HAP-1 (cell line): ENCODE measurements at regions not wholly inside any gene's neighbourhood (a gene's known extent, or its start where the extent isn't known, plus 50 kb on each side); places are given as distances from the start of the nearest gene placed in this dataset.
"Not testable (repeated sequence)": the region's sequence is repeated elsewhere in the genome, so short reads cannot be mapped to it uniquely, and the experiment has no call there.

Source experiments
- DNase-seq, 2 experiments: peaks; one replicate each; pipeline ENCODE4 v3.0.0-alpha.2; 2016 to 2020; ENCODE audit warnings: low spot score in 2 of 2
- H3K27me3 ChIP-seq: fragments of 250-450 bp; sonication (Bioruptor Pico); 2 replicates; pipeline ENCODE4 v1.5.1; 2020; ENCODE audit warnings: low read depth, mild to moderate bottlenecking, moderate library complexity
- H3K36me3 ChIP-seq: fragments of 250-450 bp; sonication (Bioruptor Pico); replicated peaks from 2 replicates; pipeline ENCODE4 v1.5.1; 2020; ENCODE audit warnings: mild to moderate bottlenecking
- H3K4me1 ChIP-seq: fragments of 250-450 bp; sonication (Bioruptor Pico); 2 replicates; pipeline ENCODE4 v1.5.1; 2020; ENCODE audit warnings: mild to moderate bottlenecking
- H3K4me3 ChIP-seq: fragments of 250-450 bp; sonication (Bioruptor Pico); 2 replicates; pipeline ENCODE4 v1.5.1; 2020; ENCODE audit warnings: mild to moderate bottlenecking, moderate library complexity
- H3K9me3 ChIP-seq: fragments of 250-450 bp; sonication (Bioruptor Pico); 2 replicates; pipeline ENCODE4 v1.5.1; 2020; ENCODE audit warnings: mild to moderate bottlenecking, moderate library complexity
- in situ Hi-C: fragments of 300-500 bp; cut with MboI; formaldehyde crosslinking; loops from 3 replicates; pipeline ENCODE4 v1.14.3; 2020; ENCODE audit warnings: low sequenced_read_pairs, inconsistent platforms, mixed read lengths

DNA sequence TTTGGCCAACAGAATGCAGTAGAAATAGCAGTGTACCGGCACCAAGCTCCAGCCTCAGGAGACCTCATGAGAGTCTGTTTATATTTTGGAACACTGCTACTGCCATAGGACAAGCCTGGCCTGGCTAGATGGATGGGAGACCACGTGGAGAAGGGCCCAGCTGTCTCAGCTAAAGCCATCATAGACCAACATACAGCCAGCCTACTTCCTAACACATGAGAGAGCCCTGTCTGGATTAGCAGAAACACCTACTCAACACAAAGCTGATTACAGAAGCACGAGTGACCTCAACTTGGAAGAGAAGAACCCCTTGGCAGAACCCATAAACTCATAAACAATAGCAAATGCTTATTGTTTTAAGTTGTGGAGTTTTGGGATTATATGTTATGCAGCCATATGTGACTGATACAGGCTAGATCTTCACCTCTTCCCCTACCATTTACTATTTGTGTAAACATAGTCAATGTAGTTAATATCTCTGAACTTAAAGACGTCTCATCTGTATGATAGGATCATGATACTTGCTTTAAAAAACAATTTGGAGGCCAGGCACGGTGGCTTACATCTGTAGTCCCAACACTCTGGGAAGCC lies 199.4 kb upstream of the ZNF217 start:
- Histone ChIP-seq H3K9me3 (no peaks in the 10 kb centered on the region), H3K4me3 (no peak overlapping the region), H3K27me3 (no peaks in the 10 kb centered on the region), H3K4me1 (peaks cover 26% of the 10 kb centered on the region), H3K36me3 (no peaks in the 10 kb centered on the region)
- in situ Hi-C loops = no loop called here
- DNase-seq = no peak

- no peaks in the 10 kb centered on the region for H3K9me3 ChIP-seq
- DNase-seq = no peak
- no peaks in the 10 kb centered on the region for H3K27me3 ChIP-seq
- H3K36me3 ChIP-seq = no peaks in the 10 kb centered on the region
- in situ Hi-C loops = no loop called here
- no peak overlapping the region for H3K4me3 ChIP-seq
- H3K4me1 ChIP-seq = peaks cover 46% of the 10 kb centered on the region
These were observed 196.5 kb upstream of the ZNF217 start for GRCh38 chr20:53789989-53790675.

DNA sequence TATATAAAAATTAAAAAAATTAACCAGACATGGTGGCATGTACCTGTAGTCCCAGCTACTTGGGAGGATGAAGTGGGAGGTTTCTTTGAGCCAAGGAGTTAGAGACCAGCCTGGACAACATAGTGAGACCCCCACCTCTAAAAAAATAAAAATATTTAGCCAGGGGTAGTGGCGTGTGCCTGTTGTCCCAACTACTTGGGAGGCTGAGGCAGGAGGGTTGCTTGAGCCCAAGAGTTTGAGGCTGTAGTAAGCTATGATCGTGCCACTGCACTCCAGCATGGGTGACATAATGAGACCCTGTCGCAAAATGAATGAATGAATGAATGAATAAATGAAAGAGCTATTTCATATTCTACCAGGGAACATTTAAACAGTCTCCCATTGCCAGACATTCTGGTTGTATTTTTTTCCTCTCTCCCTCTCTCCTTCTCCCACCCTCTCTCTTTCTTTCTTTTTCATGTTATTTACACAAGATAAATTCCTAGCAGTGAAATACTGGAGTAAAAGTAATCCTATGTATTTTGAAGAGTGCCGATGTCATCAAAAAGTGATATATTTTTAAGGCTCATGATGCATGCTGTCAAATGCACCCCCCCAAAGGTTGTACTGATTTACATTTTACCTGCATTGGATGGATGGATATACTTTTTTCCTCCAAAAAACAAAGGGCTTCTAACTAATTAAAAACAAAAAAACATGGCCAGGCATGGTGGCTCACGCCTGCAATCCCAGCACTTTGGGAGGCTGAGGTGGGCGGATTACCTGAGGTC lies 194.8 kb upstream of the ZNF217 start:
- no peak for DNase-seq
- Histone ChIP-seq H3K4me3 (no peak overlapping the region), H3K4me1 (peaks cover 46% of the 10 kb centered on the region), H3K36me3 (no peaks in the 10 kb centered on the region), H3K9me3 (no peaks in the 10 kb centered on the region), H3K27me3 (no peaks in the 10 kb centered on the region)
- in situ Hi-C loops = no loop called here

GRCh38 chr20:53787491-53787931 lies 193.9 kb upstream of the ZNF217 start:
- H3K36me3 ChIP-seq, H3K27me3 ChIP-seq, H3K4me3 ChIP-seq, in situ Hi-C loops, H3K9me3 ChIP-seq: not testable (repeated sequence)
- DNase-seq = peak in 1 of 2 experiments; percentile 2
- H3K4me1 ChIP-seq = peaks cover 43% of the 10 kb centered on the region

GRCh38 chr20:53786445-53787267 lies 193.0 kb upstream of the ZNF217 start:
- H3K9me3 ChIP-seq = no peaks in the 10 kb centered on the region
- H3K4me1 ChIP-seq = peaks cover 35% of the 10 kb centered on the region
- H3K4me3 ChIP-seq = no peak overlapping the region
- in situ Hi-C loops = no loop called here
- H3K36me3 ChIP-seq = no peaks in the 10 kb centered on the region
- no peaks in the 10 kb centered on the region for H3K27me3 ChIP-seq
- DNase-seq = peak; percentile 53 to 60

DNA sequence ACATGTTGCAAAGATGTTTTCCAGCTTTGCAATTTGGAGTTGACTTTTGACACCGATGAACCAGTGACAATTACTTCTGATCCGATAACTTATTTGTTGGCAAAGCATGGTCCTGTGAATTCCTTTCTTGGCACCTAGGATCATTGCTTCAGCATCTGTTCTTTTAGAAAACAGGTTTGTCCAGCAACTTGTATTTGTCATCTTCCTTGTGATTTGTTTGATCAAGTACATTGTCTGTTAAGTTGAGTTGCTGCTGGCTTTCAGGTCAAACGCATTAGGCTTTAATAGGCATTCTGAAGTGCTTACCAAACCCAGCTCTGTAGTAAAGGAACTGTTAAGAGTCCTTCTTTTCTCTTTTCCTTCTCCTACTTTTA lies 192.4 kb upstream of the ZNF217 start:
- no peaks in the 10 kb centered on the region for H3K36me3 ChIP-seq
- H3K27me3 ChIP-seq = no peaks in the 10 kb centered on the region
- H3K9me3 ChIP-seq = no peaks in the 10 kb centered on the region
- DNase-seq = peak in 1 of 2 experiments; percentile 30
- peaks cover 33% of the 10 kb centered on the region for H3K4me1 ChIP-seq
- in situ Hi-C loops = no loop called here
- no peak overlapping the region for H3K4me3 ChIP-seq

DNA sequence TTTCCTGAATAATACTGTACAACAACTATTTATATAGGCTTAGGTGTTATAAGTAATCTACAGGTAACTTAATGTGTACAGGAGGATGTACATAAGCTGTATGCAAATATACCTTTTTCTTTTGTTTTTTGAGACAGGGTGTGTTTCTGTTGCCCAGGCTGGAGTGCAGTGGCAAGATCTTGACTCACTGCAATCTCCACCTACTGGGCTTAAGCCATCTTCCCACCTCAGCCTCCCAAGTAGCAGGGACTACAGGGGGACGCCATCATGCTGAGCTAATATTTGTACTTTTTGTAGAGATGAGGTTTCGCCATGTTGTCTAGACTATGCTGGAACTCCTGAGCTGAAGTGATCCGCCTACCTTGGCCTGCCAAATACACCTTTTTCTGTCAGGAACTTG lies 191.7 kb upstream of the ZNF217 start:
- H3K9me3 ChIP-seq = no peaks in the 10 kb centered on the region
- H3K36me3 ChIP-seq = no peaks in the 10 kb centered on the region
- in situ Hi-C loops = no loop called here
- H3K4me1 ChIP-seq = peaks cover 28% of the 10 kb centered on the region
- no peaks in the 10 kb centered on the region for H3K27me3 ChIP-seq
- DNase-seq = peak in 1 of 2 experiments; percentile 0
- H3K4me3 ChIP-seq = no peak overlapping the region

DNA sequence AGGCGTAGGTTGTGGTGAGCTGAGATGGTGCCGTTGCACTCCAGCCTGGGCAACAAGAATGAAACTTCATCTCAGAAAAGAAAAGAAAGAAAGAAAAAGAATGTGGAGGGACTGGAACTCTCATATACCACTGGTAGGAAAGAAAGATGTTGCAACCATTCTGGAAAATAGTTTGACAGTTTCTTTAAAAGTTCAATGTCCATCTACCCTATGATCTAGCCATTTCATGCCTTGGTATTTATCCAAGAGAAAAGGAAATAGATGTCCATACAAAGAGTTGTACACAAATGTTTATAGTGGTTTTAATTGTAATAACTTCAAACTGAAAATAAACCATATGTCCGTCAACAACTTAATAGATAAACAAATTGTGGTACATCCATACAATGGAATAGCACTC lies 190.1 kb upstream of the ZNF217 start:
- Histone ChIP-seq H3K36me3 (no peaks in the 10 kb centered on the region), H3K27me3 (no peaks in the 10 kb centered on the region), H3K4me1 (peaks cover 25% of the 10 kb centered on the region), H3K4me3 (no peak overlapping the region), H3K9me3 (no peaks in the 10 kb centered on the region)
- no peak for DNase-seq
- in situ Hi-C loops = no loop called here

DNA sequence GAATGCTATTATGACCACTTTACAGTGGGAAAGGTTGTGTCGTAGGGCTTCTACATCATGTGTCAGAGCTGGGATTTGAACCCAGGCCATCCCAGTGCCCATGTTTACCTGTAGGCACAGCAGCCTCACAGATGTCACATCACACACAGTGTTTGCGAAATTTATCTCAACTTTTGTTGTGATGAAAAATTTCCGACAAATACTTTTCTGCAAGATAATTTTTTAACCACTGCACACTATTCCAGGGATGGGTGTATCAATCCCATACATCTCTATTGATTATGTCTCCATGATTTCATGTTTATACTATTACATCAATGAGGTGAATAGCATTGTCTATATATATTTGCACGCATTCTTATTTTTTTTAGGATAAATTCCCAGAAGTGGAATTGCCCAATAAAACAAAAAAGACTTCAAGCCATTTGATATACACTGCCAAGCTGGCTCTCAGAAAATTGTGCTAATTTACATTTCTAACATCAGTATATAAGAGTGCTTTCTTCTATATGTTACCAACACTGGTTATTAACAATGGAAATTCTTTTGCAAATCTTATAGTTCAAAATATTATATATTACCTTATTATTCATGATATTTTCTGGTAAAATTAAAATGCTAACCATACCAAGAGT lies 189.1 kb upstream of the ZNF217 start:
- DNase-seq = no peak
- Histone ChIP-seq H3K4me3 (no peak overlapping the region), H3K4me1 (peaks cover 25% of the 10 kb centered on the region), H3K36me3 (no peaks in the 10 kb centered on the region), H3K9me3 (no peaks in the 10 kb centered on the region), H3K27me3 (no peaks in the 10 kb centered on the region)
- in situ Hi-C loops = no loop called here

DNA sequence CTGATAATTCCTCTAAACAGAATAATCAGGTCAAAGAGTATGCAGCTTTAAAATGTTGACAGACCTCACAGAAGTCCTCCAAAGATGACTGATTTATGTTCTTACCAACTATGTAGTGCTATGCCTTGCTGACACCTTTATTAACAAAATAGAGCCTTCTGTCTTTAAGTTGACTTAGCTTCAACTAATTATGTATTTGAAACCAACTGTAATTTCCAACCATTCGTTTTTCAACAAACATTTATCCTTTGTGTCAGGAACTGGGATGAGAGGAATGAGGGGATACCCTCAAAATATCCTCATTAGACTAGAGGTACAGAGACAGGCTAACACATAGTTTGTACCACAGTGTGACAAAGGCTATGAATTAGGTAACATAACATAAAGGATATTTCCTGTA lies 186.2 kb upstream of the ZNF217 start:
- Histone ChIP-seq H3K9me3 (no peaks in the 10 kb centered on the region), H3K27me3 (no peaks in the 10 kb centered on the region), H3K4me1 (peaks cover 5% of the 10 kb centered on the region), H3K4me3 (no peak overlapping the region), H3K36me3 (no peaks in the 10 kb centered on the region)
- in situ Hi-C loops = no loop called here
- DNase-seq = no peak

- no peaks in the 10 kb centered on the region for H3K9me3 ChIP-seq
- no peak overlapping the region for H3K4me3 ChIP-seq
- peaks cover 15% of the 10 kb centered on the region for H3K4me1 ChIP-seq
- no peaks in the 10 kb centered on the region for H3K27me3 ChIP-seq
- no peaks in the 10 kb centered on the region for H3K36me3 ChIP-seq
- in situ Hi-C loops = no loop called here
- no peak for DNase-seq
These were observed 185.1 kb upstream of the ZNF217 start for GRCh38 chr20:53778736-53779135.

- Histone ChIP-seq H3K27me3 (no peaks in the 10 kb centered on the region), H3K9me3 (no peaks in the 10 kb centered on the region), H3K36me3 (no peaks in the 10 kb centered on the region), H3K4me3 (no peak overlapping the region), H3K4me1 (peaks cover 21% of the 10 kb centered on the region)
- in situ Hi-C loops = no loop called here
- no peak for DNase-seq
These were observed 184.4 kb upstream of the ZNF217 start for GRCh38 chr20:53778041-53778516.

DNA sequence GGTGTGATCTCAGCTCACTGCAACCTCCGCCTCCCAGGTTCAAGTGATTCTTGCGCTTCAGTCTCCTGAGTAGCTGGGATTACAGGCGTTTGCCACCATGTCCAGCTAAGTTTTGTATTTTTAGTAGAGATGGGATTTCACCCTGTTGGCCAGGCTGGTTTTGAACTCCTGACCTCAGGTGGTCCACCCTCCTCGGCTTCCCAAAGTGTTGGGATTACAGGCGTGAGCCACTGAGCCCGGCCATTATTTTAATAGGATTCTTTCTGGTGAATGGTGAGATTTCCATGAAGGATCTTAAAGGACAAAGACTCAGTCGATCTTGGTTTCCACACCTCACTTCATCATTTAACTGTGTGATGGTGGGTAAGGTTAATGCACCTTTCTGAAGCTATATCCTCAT lies 183.8 kb upstream of the ZNF217 start:
- H3K9me3 ChIP-seq, H3K4me3 ChIP-seq, DNase-seq, in situ Hi-C loops, H3K36me3 ChIP-seq, H3K27me3 ChIP-seq: not testable (repeated sequence)
- H3K4me1 ChIP-seq = peaks cover 22% of the 10 kb centered on the region
